HG03354 (cell line): ENCODE measurements at regions not wholly inside any gene's neighbourhood (a gene's known extent, or its start where the extent isn't known, plus 50 kb on each side); places are given as distances from the start of the nearest gene placed in this dataset.
"Not testable (repeated sequence)": the region's sequence is repeated elsewhere in the genome, so short reads cannot be mapped to it uniquely, and the experiment has no call there.

ENCODE experiments used
- ATAC-seq: cut with Tn5 transposase; IDR thresholded peaks from one replicate; pipeline ENCODE4 v1.9.1; 2021; ENCODE audit warnings: mild to moderate bottlenecking; ENCODE audit not compliant: unreplicated experiment, poor library complexity, severe bottlenecking

DNA sequence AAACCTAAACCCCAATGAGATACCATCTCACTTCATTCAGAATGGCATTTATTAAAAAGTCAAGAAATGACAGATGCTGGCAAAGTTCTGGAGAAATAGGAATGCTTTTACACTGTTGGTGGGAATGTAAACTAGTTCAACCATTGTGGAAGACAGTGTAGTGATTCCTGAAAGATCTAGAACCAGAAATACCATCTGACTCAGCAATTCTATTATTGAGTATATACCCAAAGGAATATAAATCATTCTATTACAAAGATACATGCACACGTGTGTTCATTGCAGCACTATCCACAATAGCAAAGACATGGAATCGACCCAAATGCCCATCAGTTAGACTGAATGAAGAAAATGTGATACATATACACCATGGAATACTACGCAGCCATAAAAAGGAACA, 109.6 kb upstream of the PRKG2 start:
- ATAC-seq, result not testable (repeated sequence)

DNA sequence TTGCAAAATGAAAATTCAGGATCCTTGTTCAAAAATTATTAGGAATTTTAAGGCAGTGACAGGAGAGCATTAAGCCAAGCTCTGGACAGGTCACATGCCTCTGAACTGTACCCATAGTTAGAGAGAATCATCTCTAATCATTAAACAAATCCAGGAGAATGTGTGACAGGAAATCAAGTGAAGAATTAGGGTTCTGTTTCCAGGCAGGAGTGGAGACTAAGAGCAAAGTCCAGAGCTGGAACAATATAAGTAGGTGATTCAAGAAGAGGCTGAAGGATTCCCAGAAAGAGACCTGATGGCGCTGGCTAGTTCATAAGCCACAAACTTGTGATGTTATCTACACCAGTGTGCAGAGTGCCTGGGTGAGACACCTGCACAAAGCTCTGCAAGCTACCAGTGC, 104.6 kb upstream of the PRKG2 start:
- no peak for ATAC-seq

- no peak for ATAC-seq
Observed at GRCh38 chr4:81314897-81315470, 100.0 kb upstream of the PRKG2 start.

GRCh38 chr4:81314196-81314896, 99.3 kb upstream of the PRKG2 start:
- no peak for ATAC-seq

DNA sequence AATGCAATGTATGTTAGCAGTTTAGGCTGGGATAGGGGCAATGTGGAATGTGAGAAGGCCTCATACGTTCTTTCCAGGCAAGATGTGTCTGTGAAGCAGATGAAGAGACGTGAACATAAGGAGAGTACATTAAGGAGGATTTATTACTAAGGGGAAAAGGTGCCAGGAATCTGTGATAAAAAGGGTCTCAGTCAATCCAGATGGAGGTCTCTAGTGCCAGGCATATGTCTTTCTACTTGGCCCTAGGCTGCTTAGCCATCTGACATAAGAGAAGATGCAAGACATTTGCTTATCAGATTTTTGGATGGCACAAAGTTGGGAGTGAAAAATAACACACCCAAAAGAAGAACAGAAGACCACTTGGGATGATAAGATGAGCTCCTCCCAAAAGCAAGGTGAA, 93.0 kb upstream of the PRKG2 start:
- no peak for ATAC-seq

DNA sequence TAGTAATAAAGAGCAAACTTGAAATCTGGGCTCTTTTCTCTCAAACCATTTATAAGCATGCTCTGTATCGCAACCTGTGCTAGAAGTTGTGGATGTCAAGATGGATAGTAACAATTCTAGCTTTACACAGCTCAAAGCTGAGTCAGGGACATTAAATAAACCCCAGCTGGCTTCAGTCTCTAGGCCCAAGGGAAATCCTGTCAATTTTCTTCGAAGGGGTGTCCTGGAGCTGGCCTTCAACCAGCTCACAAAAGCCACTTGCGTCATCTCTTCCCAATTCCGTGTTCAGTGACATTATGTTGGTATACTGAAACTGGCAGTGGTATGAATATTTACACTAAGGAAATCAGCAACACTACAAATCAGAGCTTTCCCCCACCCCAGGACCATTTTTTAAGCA, 89.8 kb upstream of the PRKG2 start:
- ATAC-seq, result no peak

- not testable (repeated sequence) for ATAC-seq
Observed at GRCh38 chr4:81300352-81300751, 85.3 kb upstream of the PRKG2 start.

DNA sequence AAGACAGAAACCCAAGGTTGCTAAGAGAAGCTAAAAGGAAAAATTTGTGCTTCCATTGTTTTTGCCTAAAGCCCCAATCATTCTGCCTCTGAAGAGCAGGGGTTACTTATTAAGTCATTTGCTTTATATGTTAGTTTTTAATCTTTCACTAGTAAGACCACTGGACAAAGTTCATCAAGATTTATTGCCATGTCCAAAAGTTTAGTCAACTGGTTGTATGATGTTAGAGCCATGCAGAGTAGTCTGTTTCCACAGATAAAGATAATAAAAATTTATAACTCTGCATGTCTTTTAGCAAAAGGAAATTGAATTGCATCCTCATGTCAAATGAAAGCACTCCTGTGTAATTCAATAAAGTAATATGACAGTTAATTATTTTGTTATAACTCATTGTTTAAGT, 75.8 kb upstream of the PRKG2 start:
- ATAC-seq, result no peak

- no peak for ATAC-seq
Observed at GRCh38 chr4:81287101-81287500, 72.1 kb upstream of the PRKG2 start.

DNA sequence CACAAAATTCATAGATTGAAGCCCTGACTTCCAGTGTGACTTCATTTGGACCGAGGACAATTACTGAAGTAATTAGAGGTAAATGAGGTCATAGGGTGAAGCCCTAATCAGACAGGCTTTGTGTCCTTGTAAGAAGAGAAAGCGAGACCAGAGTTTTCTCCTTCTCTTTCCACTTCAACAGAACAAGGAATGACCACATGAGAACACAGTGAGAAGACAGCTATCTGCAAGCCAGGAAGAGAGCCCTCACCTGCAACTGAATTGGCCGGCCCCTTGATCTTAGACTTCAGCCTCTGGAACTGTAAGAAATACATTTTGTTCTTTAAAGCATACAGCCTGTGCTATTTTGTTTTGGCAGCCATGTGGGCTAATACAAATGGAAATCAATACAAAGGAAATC, 67.1 kb upstream of the PRKG2 start:
- ATAC-seq, result no peak

GRCh38 chr4:81274460-81274859, 59.4 kb upstream of the PRKG2 start:
- no peak for ATAC-seq

DNA sequence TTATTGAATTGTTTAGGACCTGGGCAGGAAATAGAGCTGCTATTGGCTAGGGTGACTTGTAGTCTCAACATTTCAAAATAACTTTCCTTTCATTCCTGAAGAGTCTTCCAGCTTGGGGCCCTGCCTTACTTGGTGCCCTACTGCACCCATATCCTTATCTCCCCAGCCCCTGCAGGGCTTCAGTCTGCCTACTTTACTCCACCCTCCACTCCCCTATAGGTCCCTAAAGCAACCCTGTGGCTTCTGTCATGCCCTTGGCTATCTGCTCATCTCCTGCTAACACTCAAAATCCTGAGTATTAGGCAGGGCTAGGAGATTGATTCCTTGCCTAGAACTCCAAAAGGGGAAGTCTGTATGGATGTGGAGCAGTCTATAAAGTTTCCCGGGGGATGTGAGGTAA, 57.6 kb upstream of the PRKG2 start:
- ATAC-seq, result no peak
